ENCODE measurements at regions not wholly inside any gene's neighbourhood (a gene's known extent, or its start where the extent isn't known, plus 50 kb on each side); places are given as distances from the start of the nearest gene placed in this dataset.

- CTCF ChIA-PET = interaction anchor here (0.6 to 1.7 kb wide), 2 partner anchors 22 to 412 kb away, joined by 3 to 5 read pairs; no protein-coding TSS in a partner anchor
- Mint-ChIP-seq H3K9me3 (ENCODE audit: low read depth, unreplicated experiment) (peaks cover 4% of the 10 kb centered on the region), H3K27ac (ENCODE audit: unreplicated experiment) (peak overlapping the region; percentile 52), H3K36me3 (ENCODE audit: insufficient read depth, unreplicated experiment) (no peaks in the 10 kb centered on the region), H3K4me3 (ENCODE audit: low read depth, unreplicated experiment) (peak overlapping the region; percentile 18), H3K4me1 (ENCODE audit: low read depth, unreplicated experiment) (peaks cover 29% of the 10 kb centered on the region), H3K27me3 (ENCODE audit: unreplicated experiment) (no peaks in the 10 kb centered on the region)
- peak; percentile 73 for DNase-seq
- BruUV-seq (replicated peaks) = no TSS peak
- TF ChIP-seq CTCF (IDR thresholded peaks at IDR 0.05; ENCODE audit: unreplicated experiment) = no peak
- intact Hi-C loops (cut with micrococcal nuclease; ENCODE audit: unreplicated experiment) = no loop called here
These were observed 60.7 kb upstream of the RFXAP start for GRCh38 chr13:36758345-36758744.

DNA sequence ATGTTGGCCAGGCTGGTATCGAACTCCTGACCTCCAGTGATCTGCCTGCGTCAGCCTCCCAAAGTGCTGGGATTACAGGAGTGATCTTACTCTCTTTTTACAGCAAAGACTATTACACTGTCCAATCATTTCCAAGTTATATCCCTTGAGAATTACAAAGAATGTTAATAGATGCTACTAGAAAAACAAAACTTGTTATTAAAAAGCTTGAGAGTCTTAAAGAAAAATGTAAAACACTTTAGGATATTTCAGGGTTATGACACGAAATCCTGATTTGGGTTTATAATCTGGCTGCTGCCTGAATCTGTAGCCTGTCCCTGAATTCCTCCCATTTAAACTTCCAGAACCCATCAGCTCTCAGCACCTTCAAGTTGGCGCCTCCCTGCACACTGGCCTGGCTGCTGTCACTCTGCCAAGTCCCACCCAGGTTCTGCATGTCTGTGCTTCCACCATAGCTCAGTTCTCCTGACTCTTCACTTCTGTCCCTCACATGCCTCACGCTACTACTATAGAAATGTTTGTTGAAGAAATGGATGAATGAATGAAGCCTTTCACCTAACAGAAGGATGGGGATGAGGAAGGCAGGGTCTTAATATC is 55.8 kb upstream of the RFXAP start:
- no peak for TF ChIP-seq CTCF (IDR thresholded peaks at IDR 0.05; ENCODE audit: unreplicated experiment)
- Mint-ChIP-seq H3K36me3 (ENCODE audit: insufficient read depth, unreplicated experiment) (peaks cover 5% of the 10 kb centered on the region), H3K9me3 (ENCODE audit: low read depth, unreplicated experiment) (peaks cover 6% of the 10 kb centered on the region), H3K4me3 (ENCODE audit: low read depth, unreplicated experiment) (no peak overlapping the region), H3K27me3 (ENCODE audit: unreplicated experiment) (no peaks in the 10 kb centered on the region), H3K4me1 (ENCODE audit: low read depth, unreplicated experiment) (peaks cover 59% of the 10 kb centered on the region), H3K27ac (ENCODE audit: unreplicated experiment) (no peak overlapping the region)
- CTCF ChIA-PET = no interaction called here
- DNase-seq = no peak
- intact Hi-C loops (cut with micrococcal nuclease; ENCODE audit: unreplicated experiment) = loop anchor here (5.0 to 10.0 kb wide), 2 partner anchors 54 to 338 kb away; partner anchors contain the start of gene RFXAP
- no TSS peak for BruUV-seq (replicated peaks)

GRCh38 chr13:36764536-36764935 is 54.5 kb upstream of the RFXAP start:
- Mint-ChIP-seq H3K36me3 (ENCODE audit: insufficient read depth, unreplicated experiment) (peaks cover 5% of the 10 kb centered on the region), H3K27me3 (ENCODE audit: unreplicated experiment) (no peaks in the 10 kb centered on the region), H3K4me1 (ENCODE audit: low read depth, unreplicated experiment) (peaks cover 59% of the 10 kb centered on the region), H3K4me3 (ENCODE audit: low read depth, unreplicated experiment) (no peak overlapping the region), H3K27ac (ENCODE audit: unreplicated experiment) (no peak overlapping the region), H3K9me3 (ENCODE audit: low read depth, unreplicated experiment) (peaks cover 6% of the 10 kb centered on the region)
- CTCF ChIA-PET = no interaction called here
- intact Hi-C loops (cut with micrococcal nuclease; ENCODE audit: unreplicated experiment) = loop anchor here (5.0 to 10.0 kb wide), 2 partner anchors 53 to 340 kb away; partner anchors contain the start of gene RFXAP
- DNase-seq = no peak
- BruUV-seq (replicated peaks) = no TSS peak
- no peak for TF ChIP-seq CTCF (IDR thresholded peaks at IDR 0.05; ENCODE audit: unreplicated experiment)

- Mint-ChIP-seq H3K27ac (ENCODE audit: unreplicated experiment) (no peak overlapping the region), H3K4me3 (ENCODE audit: low read depth, unreplicated experiment) (no peak overlapping the region), H3K36me3 (ENCODE audit: insufficient read depth, unreplicated experiment) (peaks cover 5% of the 10 kb centered on the region), H3K9me3 (ENCODE audit: low read depth, unreplicated experiment) (peaks cover 6% of the 10 kb centered on the region), H3K4me1 (ENCODE audit: low read depth, unreplicated experiment) (peaks cover 55% of the 10 kb centered on the region), H3K27me3 (ENCODE audit: unreplicated experiment) (no peaks in the 10 kb centered on the region)
- no peak for TF ChIP-seq CTCF (IDR thresholded peaks at IDR 0.05; ENCODE audit: unreplicated experiment)
- CTCF ChIA-PET = no interaction called here
- no TSS peak for BruUV-seq (replicated peaks)
- DNase-seq = no peak
- intact Hi-C loops (cut with micrococcal nuclease; ENCODE audit: unreplicated experiment) = loop anchor here (5.0 to 10.0 kb wide), 2 partner anchors 52 to 340 kb away; partner anchors contain the start of gene RFXAP
These were observed 54.1 kb upstream of the RFXAP start for GRCh38 chr13:36764957-36765356.

Data from Calu3 (cell line).